PC-9 (cell line): ENCODE measurements at regions not wholly inside any gene's neighbourhood (a gene's known extent, or its start where the extent isn't known, plus 50 kb on each side); places are given as distances from the start of the nearest gene placed in this dataset.

Experiments used
- BruUV-seq: library from RNA; stranded (reverse); fragments of 400-500 nt; replicated peaks from 2 replicates; lab custom pipeline; 2021; lab: Mats Ljungman, UMichigan
- CTCF ChIA-PET: fragments of 300-600 bp; sonication (Branson Sonifier 250); formaldehyde crosslinking; loops from one replicate; lab custom pipeline; 2022; ENCODE audit warnings: antibody characterized with exemption; lab: Charles Lee
- POLR2A ChIA-PET: fragments of 300-600 bp; sonication (Branson Sonifier 250); formaldehyde crosslinking; loops from one replicate; lab custom pipeline; 2022; ENCODE audit warnings: antibody characterized with exemption; ENCODE audit not compliant: unreplicated experiment; lab: Charles Lee
- DNase-seq, 2 experiments: peaks; one replicate each; pipeline versions ENCODE4 v3.0.0 to v3.0.0-alpha.2; 2015 to 2022; ENCODE audit warnings: mixed read lengths in 1 of 2
- H2AFZ ChIP-seq: fragments of 200-600 bp; sonication (generic); 2 replicates; pipeline ENCODE4 v1.8.1; 2017; ENCODE audit warnings: antibody characterized with exemption
- H3F3A ChIP-seq: fragments of 200-600 bp; sonication (generic); 2 replicates; pipeline ENCODE4 v1.8.1; 2017; ENCODE audit warnings: antibody characterized with exemption, mild to moderate bottlenecking, low read depth; ENCODE audit not compliant: insufficient read depth
- H3K27ac ChIP-seq: fragments of 200-600 bp; sonication (generic); 2 replicates; pipeline ENCODE4 v1.6.1; 2016; ENCODE audit warnings: mixed run types
- H3K27me3 ChIP-seq: fragments of 200-600 bp; sonication (generic); 2 replicates; pipeline ENCODE4 v1.6.1; 2016; ENCODE audit warnings: low read depth, mixed run types; ENCODE audit not compliant: insufficient read depth
- H3K36me3 ChIP-seq: fragments of 200-600 bp; sonication (generic); 2 replicates; pipeline ENCODE4 v1.6.1; 2016; ENCODE audit warnings: low read depth, mixed run types
- H3K4me1 ChIP-seq: fragments of 200-600 bp; sonication (generic); replicated peaks from 2 replicates; pipeline ENCODE4 v1.6.1; 2016; ENCODE audit warnings: mixed run types; ENCODE audit not compliant: insufficient read depth
- H3K4me2 ChIP-seq: fragments of 200-600 bp; sonication (generic); 2 replicates; pipeline ENCODE4 v1.6.1; 2017; ENCODE audit warnings: mixed run types
- H3K4me3 ChIP-seq: fragments of 200-600 bp; sonication (generic); 2 replicates; pipeline ENCODE4 v1.6.1; 2016; ENCODE audit warnings: mixed run types
- H3K79me2 ChIP-seq: fragments of 200-600 bp; sonication (generic); 2 replicates; pipeline ENCODE4 v1.6.1; 2017; ENCODE audit warnings: low read depth, mixed run types
- H3K9me2 ChIP-seq: fragments of 200-600 bp; sonication (generic); 2 replicates; pipeline ENCODE4 v1.8.1; 2017; ENCODE audit warnings: mild to moderate bottlenecking; ENCODE audit not compliant: insufficient read depth
- H3K9me3 ChIP-seq: fragments of 200-600 bp; sonication (generic); 2 replicates; pipeline ENCODE4 v1.8.1; 2016; ENCODE audit warnings: low read depth; ENCODE audit not compliant: insufficient read depth
- H4K20me1 ChIP-seq: fragments of 200-600 bp; sonication (generic); 2 replicates; pipeline ENCODE4 v1.8.1; 2017; ENCODE audit not compliant: insufficient read depth
- CTCF ChIP-seq: fragments of 200-600 bp; sonication (generic); conservative IDR thresholded peaks from 2 replicates; pipeline ENCODE4 v1.6.1; 2017; ENCODE audit warnings: mixed run types, antibody characterized with exemption, mild to moderate bottlenecking, moderate library complexity
- EZH2 ChIP-seq: fragments of 200-600 bp; sonication (generic); IDR thresholded peaks from 2 replicates; pipeline ENCODE4 v1.8.0; 2017; ENCODE audit warnings: antibody characterized with exemption, low read depth
- intact Hi-C: fragments of 100-400 bp; cut with micrococcal nuclease; formaldehyde crosslinking; loops from one replicate; pipeline ENCODE4 v1.10.0; 2022; ENCODE audit not compliant: unreplicated experiment

- H3K27me3 ChIP-seq: no peaks in the 10 kb centered on the region; the same call in 1 of the 2 replicates
- no peaks in the 10 kb centered on the region for H3K79me2 ChIP-seq
- no peaks in the 10 kb centered on the region; the same call in 1 of the 2 replicates for H3K9me3 ChIP-seq
- intact Hi-C loops: no loop called here
- TF ChIP-seq EZH2 (no peak), CTCF (no peak)
- no peak for DNase-seq
- no peak overlapping the region for H2AFZ ChIP-seq
- H3K36me3 ChIP-seq: no peaks in the 10 kb centered on the region
- H3F3A ChIP-seq: no peaks in the 10 kb centered on the region
- H3K4me2 ChIP-seq: no peak overlapping the region
- BruUV-seq: no TSS peak
- POLR2A ChIA-PET: no interaction called here
- H3K27ac ChIP-seq: no peak overlapping the region
- H3K4me3 ChIP-seq: no peak overlapping the region
- H3K4me1 ChIP-seq: no peaks in the 10 kb centered on the region
- no peaks in the 10 kb centered on the region for H4K20me1 ChIP-seq
- CTCF ChIA-PET: no interaction called here
- no peaks in the 10 kb centered on the region for H3K9me2 ChIP-seq
Measured at GRCh38 chr5:63070001-63070400, 491.4 kb downstream of the LRRC70 start.

GRCh38 chr5:63055421-63055820 is 476.8 kb downstream of the LRRC70 start:
- no TSS peak for BruUV-seq
- Histone ChIP-seq H3K36me3 (no peaks in the 10 kb centered on the region), H3F3A (no peaks in the 10 kb centered on the region), H3K4me2 (no peak overlapping the region), H3K27me3 (no peaks in the 10 kb centered on the region), H4K20me1 (no peaks in the 10 kb centered on the region), H3K4me1 (no peaks in the 10 kb centered on the region), H3K9me3 (no peaks in the 10 kb centered on the region), H3K27ac (no peak overlapping the region), H3K4me3 (no peak overlapping the region), H2AFZ (no peak overlapping the region), H3K79me2 (no peaks in the 10 kb centered on the region), H3K9me2 (peaks cover 4% of the 10 kb centered on the region; the same call in 1 of the 2 replicates)
- no peak for TF ChIP-seq CTCF
- DNase-seq: no peak
- POLR2A ChIA-PET: no interaction called here
- CTCF ChIA-PET: no interaction called here
- intact Hi-C loops: no loop called here

- no peaks in the 10 kb centered on the region for H3F3A ChIP-seq
- H3K4me3 ChIP-seq: no peak overlapping the region
- no peak for TF ChIP-seq CTCF
- TF ChIP-seq EZH2: no peak
- no peaks in the 10 kb centered on the region for H3K9me3 ChIP-seq
- BruUV-seq: no TSS peak
- no peaks in the 10 kb centered on the region for H4K20me1 ChIP-seq
- H3K79me2 ChIP-seq: no peaks in the 10 kb centered on the region
- CTCF ChIA-PET: no interaction called here
- H2AFZ ChIP-seq: no peak overlapping the region
- H3K36me3 ChIP-seq: no peaks in the 10 kb centered on the region
- H3K4me2 ChIP-seq: no peak overlapping the region
- H3K27me3 ChIP-seq: no peaks in the 10 kb centered on the region
- no peaks in the 10 kb centered on the region for H3K4me1 ChIP-seq
- H3K27ac ChIP-seq: no peak overlapping the region
- peaks cover 7% of the 10 kb centered on the region; the same call in 1 of the 2 replicates for H3K9me2 ChIP-seq
- DNase-seq: no peak
- POLR2A ChIA-PET: no interaction called here
- intact Hi-C loops: no loop called here
Measured at GRCh38 chr5:63053019-63053638, 474.5 kb downstream of the LRRC70 start.
